Activated CD4-positive, alpha-beta T cell treated with anti-CD3 and anti-CD28 coated beads, Interleukin-2, amount 10 ng/mL, durations not matched to agents 7 days and 5 days (primary cell): ENCODE measurements at regions not wholly inside any gene's neighbourhood (a gene's known extent, or its start where the extent isn't known, plus 50 kb on each side); places are given as distances from the start of the nearest gene placed in this dataset.

Source experiments
- CTCF ChIA-PET: fragments of 350-600 bp; sonication (Branson Sonifier 250); formaldehyde crosslinking; loops from one replicate; lab custom pipeline; 2021; ENCODE audit warnings: antibody characterized with exemption; lab: Charles Lee
- POLR2A ChIA-PET: fragments of 350-600 bp; sonication (Branson Sonifier 250); formaldehyde crosslinking; loops from one replicate; lab custom pipeline; 2021; ENCODE audit warnings: antibody characterized with exemption; lab: Charles Lee
- DNase-seq: peaks from one replicate; pipeline ENCODE4 v3.0.0-alpha.2; 2020
- H3K27ac Mint-ChIP-seq: one replicate; pipeline ENCODE4 v1.8.0; 2021; ENCODE audit warnings: mild to moderate bottlenecking, moderate library complexity, mixed read lengths
- H3K27me3 Mint-ChIP-seq: one replicate; pipeline ENCODE4 v1.8.0; 2021; ENCODE audit warnings: mixed read lengths
- H3K36me3 Mint-ChIP-seq: one replicate; pipeline ENCODE4 v1.8.0; 2021; ENCODE audit warnings: low read depth, mixed read lengths
- H3K4me1 Mint-ChIP-seq: one replicate; pipeline ENCODE4 v1.8.0; 2021; ENCODE audit warnings: mixed read lengths
- H3K4me3 Mint-ChIP-seq: one replicate; pipeline ENCODE4 v1.8.0; 2021; ENCODE audit warnings: mild to moderate bottlenecking, moderate library complexity, mixed read lengths
- H3K9me3 Mint-ChIP-seq: one replicate; pipeline ENCODE4 v1.8.0; 2021; ENCODE audit warnings: mixed read lengths

DNA sequence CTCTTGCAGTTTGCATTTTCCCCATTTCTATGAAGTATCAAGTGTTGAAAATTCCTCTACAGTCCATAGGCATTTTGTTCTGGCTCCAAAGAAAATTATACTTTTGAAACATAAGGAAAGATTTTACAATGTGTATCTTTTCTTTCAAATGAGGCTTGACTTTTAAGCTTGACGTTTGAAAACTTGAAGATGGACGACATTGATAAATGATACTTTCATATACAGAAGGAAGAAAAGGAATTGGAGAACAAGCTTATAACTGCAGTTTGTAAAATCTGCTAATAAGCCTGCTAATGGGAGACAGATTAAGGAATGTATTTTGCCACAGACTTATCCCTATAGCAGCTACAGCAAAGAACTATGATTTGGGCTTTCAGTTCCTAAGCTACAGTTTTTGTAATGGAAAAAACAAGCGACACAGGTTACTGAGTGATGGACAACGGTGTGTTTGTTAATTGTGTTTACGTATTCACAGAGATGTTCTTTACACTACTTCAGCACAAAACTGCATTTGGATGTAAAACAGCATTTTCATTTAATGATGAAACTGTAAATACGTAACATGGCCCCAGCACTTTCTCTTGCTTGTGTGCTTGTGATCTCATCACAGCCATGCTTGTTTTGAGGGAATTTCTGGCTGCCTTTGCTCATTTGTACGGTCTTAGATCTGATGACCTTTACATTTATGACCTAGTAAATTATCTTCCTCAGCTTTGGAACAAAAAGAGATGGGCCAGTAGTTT, 83.2 kb upstream of the FAT1 start:
- no peaks in the 10 kb centered on the region for H3K36me3 Mint-ChIP-seq
- no peak overlapping the region for H3K27ac Mint-ChIP-seq
- POLR2A ChIA-PET: interaction anchor here (0.6 kb wide), 1 partner anchor 15 kb away, joined by 3 read pairs; no protein-coding TSS in a partner anchor
- no peaks in the 10 kb centered on the region for H3K4me1 Mint-ChIP-seq
- no peak for DNase-seq
- H3K9me3 Mint-ChIP-seq: no peaks in the 10 kb centered on the region
- no peaks in the 10 kb centered on the region for H3K27me3 Mint-ChIP-seq
- H3K4me3 Mint-ChIP-seq: no peak overlapping the region
- CTCF ChIA-PET: interaction anchor here (0.6 kb wide), 1 partner anchor 301 kb away, joined by 4 read pairs; no protein-coding TSS in a partner anchor

DNA sequence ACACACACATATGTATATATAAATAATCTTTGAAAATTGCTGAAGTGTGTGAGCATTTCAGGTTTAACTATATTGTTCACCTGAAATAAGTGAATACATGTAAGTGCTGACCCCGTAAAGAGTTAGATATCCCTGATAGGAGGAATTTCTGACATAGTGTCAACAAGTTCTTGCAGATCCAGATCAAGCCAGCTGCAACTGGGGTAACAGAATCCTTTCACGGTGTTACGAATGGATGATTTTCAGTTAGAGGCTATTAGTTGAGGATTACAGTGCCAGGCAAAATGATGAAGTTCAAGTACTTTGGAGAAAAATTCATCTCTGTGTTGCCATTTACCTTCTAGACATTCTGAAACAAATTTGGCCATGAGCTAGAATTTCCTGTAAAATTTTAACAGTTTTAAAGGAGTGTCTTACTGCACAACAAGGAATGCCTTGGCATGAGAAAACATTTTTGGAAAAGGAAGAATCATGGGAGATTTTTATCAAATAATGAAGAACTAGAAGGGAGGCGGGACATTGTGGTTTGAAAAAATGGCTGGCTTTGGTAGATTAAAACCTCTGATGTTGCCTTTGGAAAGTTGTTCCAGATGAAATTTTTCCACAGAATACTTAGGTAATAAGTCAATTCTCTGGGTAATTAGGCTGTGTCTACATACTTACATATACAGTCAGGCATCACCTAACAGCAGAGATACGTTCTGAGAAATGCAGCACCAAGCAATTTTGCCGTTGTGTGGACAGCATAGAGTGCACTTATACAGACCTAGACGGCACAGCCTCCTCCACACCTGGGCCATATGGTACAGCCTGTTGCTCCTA, 84.4 kb upstream of the FAT1 start:
- CTCF ChIA-PET: no interaction called here
- H3K27me3 Mint-ChIP-seq: no peaks in the 10 kb centered on the region
- POLR2A ChIA-PET: no interaction called here
- H3K36me3 Mint-ChIP-seq: no peaks in the 10 kb centered on the region
- no peaks in the 10 kb centered on the region for H3K9me3 Mint-ChIP-seq
- H3K4me3 Mint-ChIP-seq: no peak overlapping the region
- H3K27ac Mint-ChIP-seq: no peak overlapping the region
- no peaks in the 10 kb centered on the region for H3K4me1 Mint-ChIP-seq
- no peak for DNase-seq

GRCh38 chr4:186808630-186809018, 85.0 kb upstream of the FAT1 start:
- no peak for DNase-seq
- Mint-ChIP-seq H3K9me3 (no peaks in the 10 kb centered on the region), H3K4me1 (no peaks in the 10 kb centered on the region), H3K36me3 (no peaks in the 10 kb centered on the region), H3K27ac (no peak overlapping the region), H3K4me3 (no peak overlapping the region), H3K27me3 (no peaks in the 10 kb centered on the region)
- POLR2A ChIA-PET: no interaction called here
- CTCF ChIA-PET: no interaction called here

GRCh38 chr4:186809070-186809469, 85.4 kb upstream of the FAT1 start:
- Mint-ChIP-seq H3K4me1 (no peaks in the 10 kb centered on the region), H3K36me3 (no peaks in the 10 kb centered on the region), H3K27me3 (no peaks in the 10 kb centered on the region), H3K9me3 (no peaks in the 10 kb centered on the region), H3K4me3 (no peak overlapping the region), H3K27ac (no peak overlapping the region)
- no peak for DNase-seq
- CTCF ChIA-PET: no interaction called here
- POLR2A ChIA-PET: no interaction called here

GRCh38 chr4:186810613-186811150, 87.0 kb upstream of the FAT1 start:
- DNase-seq: no peak
- Mint-ChIP-seq H3K4me1 (no peaks in the 10 kb centered on the region), H3K4me3 (no peak overlapping the region), H3K36me3 (no peaks in the 10 kb centered on the region), H3K27me3 (no peaks in the 10 kb centered on the region), H3K27ac (no peak overlapping the region), H3K9me3 (no peaks in the 10 kb centered on the region)
- CTCF ChIA-PET: no interaction called here
- POLR2A ChIA-PET: no interaction called here

GRCh38 chr4:186812592-186812991, 88.9 kb upstream of the FAT1 start:
- H3K36me3 Mint-ChIP-seq: no peaks in the 10 kb centered on the region

DNA sequence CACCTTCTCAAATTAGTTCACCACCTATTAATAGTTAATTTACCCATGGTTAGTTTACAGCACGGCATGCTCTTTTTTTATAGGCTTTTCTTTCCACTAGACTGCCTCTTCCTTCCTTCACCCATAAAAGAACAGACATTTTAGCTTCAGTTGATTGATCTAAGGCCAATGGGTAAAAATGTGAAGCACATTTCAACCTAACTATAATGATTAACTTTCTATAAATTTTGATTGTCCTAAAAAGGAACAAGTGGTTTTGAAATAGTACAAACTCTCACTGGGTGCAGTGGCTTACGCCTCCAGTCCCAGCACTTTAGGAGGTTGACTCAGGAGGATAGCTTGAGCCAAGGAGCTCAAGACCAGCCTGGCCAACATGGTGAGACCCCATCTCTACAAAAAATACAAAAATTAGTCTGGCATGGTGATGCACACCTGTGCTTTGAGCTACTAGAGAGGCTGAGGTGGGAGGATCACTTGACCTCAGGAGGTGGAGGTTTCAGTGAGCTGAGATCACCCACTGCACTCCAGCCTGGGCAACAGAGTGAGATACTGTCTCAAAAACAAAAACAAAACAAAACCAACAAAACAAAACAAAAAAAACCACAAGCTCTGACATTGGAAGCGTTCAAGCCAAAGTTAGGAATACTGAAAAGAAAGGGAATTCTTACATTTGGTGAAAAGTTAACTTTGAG, 89.9 kb upstream of the FAT1 start:
- ChIA-PET POLR2A (no interaction called here), CTCF (no interaction called here)
- Mint-ChIP-seq H3K4me3 (no peak overlapping the region), H3K4me1 (no peaks in the 10 kb centered on the region), H3K36me3 (no peaks in the 10 kb centered on the region), H3K27me3 (no peaks in the 10 kb centered on the region), H3K9me3 (no peaks in the 10 kb centered on the region), H3K27ac (no peak overlapping the region)
- DNase-seq: no peak

More at GRCh38 chr4:186812592-186812991, 88.9 kb upstream of the FAT1 start:
- ChIA-PET CTCF (no interaction called here), POLR2A (no interaction called here)
- H3K4me3 Mint-ChIP-seq: no peak overlapping the region
- H3K9me3 Mint-ChIP-seq: no peaks in the 10 kb centered on the region
- no peak for DNase-seq
- H3K27me3 Mint-ChIP-seq: no peaks in the 10 kb centered on the region
- H3K27ac Mint-ChIP-seq: no peak overlapping the region
- no peaks in the 10 kb centered on the region for H3K4me1 Mint-ChIP-seq

- Mint-ChIP-seq H3K36me3 (no peaks in the 10 kb centered on the region), H3K4me1 (no peaks in the 10 kb centered on the region), H3K27ac (no peak overlapping the region), H3K4me3 (no peak overlapping the region), H3K27me3 (no peaks in the 10 kb centered on the region), H3K9me3 (no peaks in the 10 kb centered on the region)
- CTCF ChIA-PET: no interaction called here
- POLR2A ChIA-PET: no interaction called here
- no peak for DNase-seq
Observed at GRCh38 chr4:186814535-186815070, 90.9 kb upstream of the FAT1 start.

GRCh38 chr4:186819342-186820086, 95.9 kb upstream of the FAT1 start:
- Mint-ChIP-seq H3K27me3 (no peaks in the 10 kb centered on the region), H3K27ac (no peak overlapping the region)
- POLR2A ChIA-PET: no interaction called here

GRCh38 chr4:186820391-186820891, 96.8 kb upstream of the FAT1 start:
- Mint-ChIP-seq H3K9me3 (no peaks in the 10 kb centered on the region), H3K27me3 (no peaks in the 10 kb centered on the region), H3K36me3 (no peaks in the 10 kb centered on the region), H3K4me1 (no peaks in the 10 kb centered on the region), H3K4me3 (no peak overlapping the region), H3K27ac (no peak overlapping the region)
- POLR2A ChIA-PET: no interaction called here
- DNase-seq: no peak
- CTCF ChIA-PET: no interaction called here

More at GRCh38 chr4:186819342-186820086, 95.9 kb upstream of the FAT1 start:
- CTCF ChIA-PET: no interaction called here
- no peaks in the 10 kb centered on the region for H3K9me3 Mint-ChIP-seq
- H3K4me3 Mint-ChIP-seq: no peak overlapping the region
- H3K36me3 Mint-ChIP-seq: no peaks in the 10 kb centered on the region
- no peaks in the 10 kb centered on the region for H3K4me1 Mint-ChIP-seq
- DNase-seq: no peak

- ChIA-PET CTCF (no interaction called here), POLR2A (no interaction called here)
- Mint-ChIP-seq H3K4me3 (no peak overlapping the region), H3K27ac (no peak overlapping the region), H3K4me1 (no peaks in the 10 kb centered on the region), H3K27me3 (no peaks in the 10 kb centered on the region), H3K9me3 (no peaks in the 10 kb centered on the region), H3K36me3 (no peaks in the 10 kb centered on the region)
- DNase-seq: no peak
Observed at GRCh38 chr4:186823989-186824388, 100.3 kb upstream of the FAT1 start.

- no peaks in the 10 kb centered on the region for H3K27me3 Mint-ChIP-seq
- no peak overlapping the region for H3K27ac Mint-ChIP-seq
- no peak overlapping the region for H3K4me3 Mint-ChIP-seq
- no peaks in the 10 kb centered on the region for H3K9me3 Mint-ChIP-seq
- no peak for DNase-seq
- no peaks in the 10 kb centered on the region for H3K36me3 Mint-ChIP-seq
- POLR2A ChIA-PET: no interaction called here
- no peaks in the 10 kb centered on the region for H3K4me1 Mint-ChIP-seq
- CTCF ChIA-PET: no interaction called here
Observed at GRCh38 chr4:186825069-186825468, 101.4 kb upstream of the FAT1 start.
